Endodermal cell (in vitro differentiated cells): ENCODE measurements at regions not wholly inside any gene's neighbourhood (a gene's known extent, or its start where the extent isn't known, plus 50 kb on each side); places are given as distances from the start of the nearest gene placed in this dataset.
"Not testable (repeated sequence)": the region's sequence is repeated elsewhere in the genome, so short reads cannot be mapped to it uniquely, and the experiment has no call there.

Experiments
- DNase-seq: peaks from one replicate; pipeline ENCODE4 v3.0.0-alpha.2; 2017
- H3K27ac ChIP-seq: 2 replicates; pipeline ENCODE4 v1.5.1; 2013; ENCODE audit warnings: mild to moderate bottlenecking, low read depth, low read length, moderate library complexity
- H3K27me3 ChIP-seq: 2 replicates; pipeline ENCODE4 v1.6.1; 2013; ENCODE audit warnings: mild to moderate bottlenecking, low read length, moderate library complexity; ENCODE audit not compliant: insufficient read depth, control insufficient read depth, poor library complexity, severe bottlenecking
- H3K36me3 ChIP-seq: 2 replicates; pipeline ENCODE4 v1.7.0; 2013; ENCODE audit warnings: mild to moderate bottlenecking, low read length, moderate library complexity; ENCODE audit not compliant: control insufficient read depth, insufficient read depth
- H3K4me1 ChIP-seq: one replicate; pipeline ENCODE4 v1.7.0; 2013; ENCODE audit warnings: low read length; ENCODE audit not compliant: control insufficient read depth, insufficient read depth
- H3K4me3 ChIP-seq: 2 replicates; pipeline ENCODE4 v1.5.1; 2013; ENCODE audit warnings: mild to moderate bottlenecking, low read length, moderate library complexity
- H3K9ac ChIP-seq: 2 replicates; pipeline ENCODE4 v1.6.1; 2013; ENCODE audit warnings: mild to moderate bottlenecking, low read length, moderate library complexity; ENCODE audit not compliant: poor library complexity, severe bottlenecking; ENCODE audit errors: extremely low read depth
- H3K9me3 ChIP-seq: 2 replicates; pipeline ENCODE4 v1.6.1; 2013; ENCODE audit warnings: mild to moderate bottlenecking, low read length, moderate library complexity; ENCODE audit not compliant: control insufficient read depth
- H3K27ac Mint-ChIP-seq: 2 replicates; pipeline ENCODE4 v1.8.0; 2020; ENCODE audit warnings: mixed read lengths
- H3K27me3 Mint-ChIP-seq: 2 replicates; pipeline ENCODE4 v1.8.0; 2021; ENCODE audit warnings: mild to moderate bottlenecking, mixed read lengths; ENCODE audit not compliant: insufficient read depth
- H3K36me3 Mint-ChIP-seq: 2 replicates; pipeline ENCODE4 v1.8.0; 2020; ENCODE audit warnings: low read depth, mixed read lengths
- H3K4me1 Mint-ChIP-seq: 2 replicates; pipeline ENCODE4 v1.8.0; 2020; ENCODE audit warnings: mixed read lengths
- H3K4me3 Mint-ChIP-seq: 2 replicates; pipeline ENCODE4 v1.8.0; 2020; ENCODE audit warnings: mild to moderate bottlenecking, moderate library complexity, mixed read lengths
- H3K9me3 Mint-ChIP-seq: 2 replicates; pipeline ENCODE4 v1.8.0; 2020; ENCODE audit warnings: mild to moderate bottlenecking, mixed read lengths
- WGBS, 2 experiments: methylation state at CpG; one replicate each; pipeline versions ENCODE4 v1.1.5 to v1.1.7; 2013; ENCODE audit warnings: missing lambda C conversion rate in 2 of 2, mixed read lengths in 1 of 2; ENCODE audit not compliant: insufficient coverage in 1 of 2, insufficient read length in 1 of 2; 5-methylcytosine and 5-hydroxymethylcytosine counted together
- TF ChIP-seq, protein P1 (sequence below): fragments of 200-600 bp; sonication (generic); conservative IDR thresholded peaks from 2 replicates; pipeline ENCODE4 v1.5.0; 2021; ENCODE audit warnings: antibody characterized with exemption, mild to moderate bottlenecking

DNA sequence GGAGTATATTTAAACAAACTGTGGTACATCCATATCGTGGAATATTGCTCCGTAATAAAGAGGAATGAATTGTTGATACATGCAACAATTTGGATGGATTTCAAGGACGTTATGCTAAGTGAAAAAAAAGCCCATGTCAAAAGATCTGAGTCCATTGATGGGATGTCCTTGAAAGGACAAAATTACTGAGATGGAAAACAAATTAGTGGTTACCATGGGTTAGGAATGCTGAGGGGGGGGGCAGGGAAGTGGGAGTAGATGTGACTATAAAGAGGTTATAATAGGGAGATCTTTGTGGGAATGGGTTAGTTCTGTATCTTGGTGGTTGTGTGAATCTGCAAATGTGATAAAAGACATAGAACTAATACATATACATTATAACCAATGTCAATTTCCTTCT is 409.3 kb downstream of the SRGAP2C start:
- no peaks in the 10 kb centered on the region for H3K9me3 ChIP-seq
- no peak overlapping the region for H3K27ac Mint-ChIP-seq
- no peaks in the 10 kb centered on the region for H3K27me3 Mint-ChIP-seq
- no peak overlapping the region for H3K4me3 ChIP-seq
- H3K4me1 ChIP-seq: no peaks in the 10 kb centered on the region
- no peaks in the 10 kb centered on the region for H3K36me3 ChIP-seq
- no peaks in the 10 kb centered on the region for H3K27me3 ChIP-seq
- H3K36me3 Mint-ChIP-seq: peaks cover 2% of the 10 kb centered on the region
- TF ChIP-seq, protein P1, sequence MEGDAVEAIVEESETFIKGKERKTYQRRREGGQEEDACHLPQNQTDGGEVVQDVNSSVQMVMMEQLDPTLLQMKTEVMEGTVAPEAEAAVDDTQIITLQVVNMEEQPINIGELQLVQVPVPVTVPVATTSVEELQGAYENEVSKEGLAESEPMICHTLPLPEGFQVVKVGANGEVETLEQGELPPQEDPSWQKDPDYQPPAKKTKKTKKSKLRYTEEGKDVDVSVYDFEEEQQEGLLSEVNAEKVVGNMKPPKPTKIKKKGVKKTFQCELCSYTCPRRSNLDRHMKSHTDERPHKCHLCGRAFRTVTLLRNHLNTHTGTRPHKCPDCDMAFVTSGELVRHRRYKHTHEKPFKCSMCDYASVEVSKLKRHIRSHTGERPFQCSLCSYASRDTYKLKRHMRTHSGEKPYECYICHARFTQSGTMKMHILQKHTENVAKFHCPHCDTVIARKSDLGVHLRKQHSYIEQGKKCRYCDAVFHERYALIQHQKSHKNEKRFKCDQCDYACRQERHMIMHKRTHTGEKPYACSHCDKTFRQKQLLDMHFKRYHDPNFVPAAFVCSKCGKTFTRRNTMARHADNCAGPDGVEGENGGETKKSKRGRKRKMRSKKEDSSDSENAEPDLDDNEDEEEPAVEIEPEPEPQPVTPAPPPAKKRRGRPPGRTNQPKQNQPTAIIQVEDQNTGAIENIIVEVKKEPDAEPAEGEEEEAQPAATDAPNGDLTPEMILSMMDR: no peak
- no peak for DNase-seq
- H3K4me1 Mint-ChIP-seq: peaks cover 5% of the 10 kb centered on the region
- no peak overlapping the region for H3K9ac ChIP-seq
- H3K4me3 Mint-ChIP-seq: no peak overlapping the region
- H3K9me3 Mint-ChIP-seq: no peaks in the 10 kb centered on the region
- no peak overlapping the region for H3K27ac ChIP-seq
- 85 to 90% methylated on average over 2 to 3 of the region's 3 CpGs for WGBS, 2 experiments

DNA sequence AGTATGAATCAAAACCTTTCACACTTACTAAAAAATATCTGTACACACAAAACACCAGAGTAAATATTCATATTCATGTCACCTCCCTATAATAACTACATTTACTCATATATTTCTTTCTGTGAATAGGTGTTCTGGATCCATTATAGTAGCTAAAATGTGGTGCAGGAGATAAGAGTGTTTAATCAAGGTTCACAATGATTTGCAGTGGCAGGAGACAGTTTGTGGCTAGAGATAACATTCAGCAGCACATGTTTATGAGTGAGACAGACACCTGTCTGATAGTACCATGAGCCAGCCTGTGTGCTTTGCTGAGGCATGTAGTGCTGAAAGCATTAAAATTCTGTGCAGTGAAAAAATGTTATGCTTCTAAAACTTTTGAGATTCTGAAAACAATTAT is 410.3 kb downstream of the SRGAP2C start:
- Histone ChIP-seq H3K27ac (no peak overlapping the region), H3K9ac (no peak overlapping the region), H3K4me1 (no peaks in the 10 kb centered on the region), H3K9me3 (no peaks in the 10 kb centered on the region), H3K27me3 (no peaks in the 10 kb centered on the region), H3K4me3 (peak overlapping the region; percentile 56), H3K36me3 (no peaks in the 10 kb centered on the region)
- Mint-ChIP-seq H3K9me3 (peaks cover 1% of the 10 kb centered on the region), H3K36me3 (peaks cover 2% of the 10 kb centered on the region), H3K4me3 (no peak overlapping the region), H3K27ac (no peak overlapping the region), H3K27me3 (no peaks in the 10 kb centered on the region), H3K4me1 (peaks cover 5% of the 10 kb centered on the region)
- TF ChIP-seq, protein P1: no peak
- no peak for DNase-seq

DNA sequence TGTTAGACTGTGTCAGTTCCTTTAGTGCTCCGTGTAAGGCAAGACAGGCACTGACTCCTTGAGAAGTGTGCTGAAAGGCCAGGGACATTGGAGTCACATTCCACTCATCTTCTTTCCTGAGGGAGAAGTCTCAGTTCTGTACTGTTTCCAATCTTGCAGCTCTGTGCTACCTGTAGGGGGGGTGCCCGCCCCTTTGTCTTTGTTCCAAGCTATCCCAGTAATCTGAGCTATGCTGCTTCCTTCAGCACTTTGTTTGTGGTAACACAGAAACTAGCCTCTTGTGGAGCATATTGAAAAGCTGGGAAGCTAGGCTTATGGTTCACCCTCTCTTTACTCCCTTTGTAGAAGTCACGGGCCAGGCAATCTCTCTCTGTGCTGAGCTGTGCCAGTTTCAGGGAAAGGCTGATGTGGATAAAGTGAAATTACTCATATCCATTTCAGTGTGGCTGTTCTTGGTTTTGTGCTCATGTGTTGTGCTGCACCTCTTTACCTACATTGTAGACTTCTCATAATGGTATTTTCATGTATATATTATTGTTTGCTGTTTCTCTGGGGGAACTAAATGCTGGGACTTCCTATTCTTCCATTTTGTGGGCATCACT is 420.2 kb downstream of the SRGAP2C start:
- H3K9me3 ChIP-seq, H3K27ac ChIP-seq, H3K9ac ChIP-seq, H3K27me3 ChIP-seq, H3K36me3 ChIP-seq, H3K4me3 Mint-ChIP-seq, H3K27me3 Mint-ChIP-seq, H3K4me3 ChIP-seq, H3K4me1 Mint-ChIP-seq, DNase-seq, H3K27ac Mint-ChIP-seq, H3K36me3 Mint-ChIP-seq, H3K4me1 ChIP-seq: not testable (repeated sequence)
- WGBS, 2 experiments: no CpG with 5 or more reads among the region's 3 CpGs
- peaks cover 40% of the 10 kb centered on the region for H3K9me3 Mint-ChIP-seq

DNA sequence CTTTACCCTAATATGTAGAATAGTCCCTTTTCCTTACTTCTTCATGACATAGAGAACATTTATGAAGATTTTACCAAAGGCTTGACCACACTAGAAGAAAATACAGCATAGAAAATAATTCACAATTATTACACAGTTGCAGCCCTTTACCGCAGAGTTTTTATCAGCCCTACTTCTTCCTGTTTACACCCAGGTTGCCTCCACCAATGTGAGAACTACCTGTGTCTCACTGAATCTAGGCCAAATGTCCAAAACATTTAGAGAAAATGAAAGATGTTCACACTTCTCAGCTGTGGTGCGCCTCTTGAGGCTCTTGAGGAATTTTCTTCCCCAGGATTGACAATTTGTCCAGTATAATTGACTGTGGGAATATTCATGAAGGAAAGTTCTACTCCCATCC is 422.7 kb downstream of the SRGAP2C start:
- H3K36me3 Mint-ChIP-seq, H3K27ac Mint-ChIP-seq, DNase-seq, H3K27me3 Mint-ChIP-seq, H3K4me3 Mint-ChIP-seq, H3K36me3 ChIP-seq, H3K9me3 ChIP-seq, H3K9ac ChIP-seq, H3K4me3 ChIP-seq, H3K27ac ChIP-seq, H3K4me1 Mint-ChIP-seq, H3K27me3 ChIP-seq, H3K4me1 ChIP-seq: not testable (repeated sequence)
- H3K9me3 Mint-ChIP-seq: peaks cover 20% of the 10 kb centered on the region
- WGBS, 2 experiments: no CpG with 5 or more reads among the region's 2 CpGs
